DOHH2 (cell line): ENCODE measurements at regions not wholly inside any gene's neighbourhood (a gene's known extent, or its start where the extent isn't known, plus 50 kb on each side); places are given as distances from the start of the nearest gene placed in this dataset.
A peak's percentile ranks its signal among the peaks of the same experiment; 100 is the strongest.

Source experiments
- H3F3A ChIP-seq: fragments of 200-600 bp; sonication (generic), shearing (Covaris generic); 2 replicates; pipeline ENCODE4 v1.6.0; 2016; ENCODE audit warnings: antibody characterized with exemption, mild to moderate bottlenecking; ENCODE audit not compliant: control insufficient read depth, insufficient read depth
- H3K27ac ChIP-seq: fragments of 200-600 bp; sonication (generic); 2 replicates; pipeline ENCODE4 v1.5.1; 2014; ENCODE audit warnings: low read depth, mild to moderate bottlenecking, low read length, moderate library complexity
- H3K27me3 ChIP-seq: fragments of 200-600 bp; sonication (generic); 2 replicates; pipeline ENCODE4 v1.6.1; 2014; ENCODE audit warnings: mild to moderate bottlenecking, low read length, mixed read lengths; ENCODE audit not compliant: control insufficient read depth
- H3K36me3 ChIP-seq: fragments of 200-600 bp; sonication (generic); 2 replicates; pipeline ENCODE4 v1.6.1; 2014; ENCODE audit warnings: mild to moderate bottlenecking, low read length, moderate library complexity, mixed read lengths; ENCODE audit not compliant: control insufficient read depth
- H3K4me1 ChIP-seq: fragments of 200-600 bp; sonication (generic); 2 replicates; pipeline ENCODE4 v1.6.1; 2014; ENCODE audit warnings: mild to moderate bottlenecking, low read length, mixed read lengths; ENCODE audit not compliant: control insufficient read depth
- H3K4me2 ChIP-seq: fragments of 200-600 bp; sonication (generic); 2 replicates; pipeline ENCODE4 v1.6.0; 2014; ENCODE audit warnings: mild to moderate bottlenecking, low read length, moderate library complexity
- H3K4me3 ChIP-seq: fragments of 200-600 bp; sonication (generic); 2 replicates; pipeline ENCODE4 v1.5.1; 2014; ENCODE audit warnings: mild to moderate bottlenecking, low read length, mixed read lengths
- H3K79me2 ChIP-seq: fragments of 200-600 bp; sonication (generic); 2 replicates; pipeline ENCODE4 v1.6.1; 2014; ENCODE audit warnings: mild to moderate bottlenecking, low read length, mixed read lengths; ENCODE audit not compliant: control insufficient read depth
- H3K9me2 ChIP-seq: fragments of 200-600 bp; sonication (generic); replicated peaks from 2 replicates; pipeline ENCODE4 v1.6.1; 2014; ENCODE audit warnings: mild to moderate bottlenecking, low read length, mixed read lengths; ENCODE audit not compliant: control insufficient read depth
- H3K9me3 ChIP-seq: fragments of 200-600 bp; sonication (generic); 2 replicates; pipeline ENCODE4 v1.6.1; 2014; ENCODE audit warnings: antibody characterized with exemption, low read length, mixed read lengths; ENCODE audit not compliant: control insufficient read depth, insufficient read depth
- H4K20me1 ChIP-seq: fragments of 200-600 bp; sonication (generic); 2 replicates; pipeline ENCODE4 v1.6.0; 2014; ENCODE audit warnings: low read depth, mild to moderate bottlenecking, antibody characterized with exemption, low read length, moderate library complexity; ENCODE audit not compliant: control insufficient read depth, insufficient read depth
- EZH2phosphoT487 ChIP-seq: fragments of 200-600 bp; sonication (generic); IDR thresholded peaks from 2 replicates; pipeline ENCODE4 v1.6.1; 2017; ENCODE audit warnings: borderline replicate concordance, mild to moderate bottlenecking, antibody characterized with exemption, low read length, moderate library complexity, mixed read lengths
- TF ChIP-seq, protein P1 (sequence below): fragments of 200-600 bp; sonication (generic); IDR thresholded peaks from one replicate; pipeline ENCODE4 v1.5.1; 2014; ENCODE audit warnings: antibody characterized with exemption, mild to moderate bottlenecking, low read depth, low read length; ENCODE audit not compliant: poor library complexity, severe bottlenecking

GRCh38 chr11:95717314-95717713 lies 72.3 kb downstream of the FAM76B start:
- H3K4me3 ChIP-seq: peak overlapping the region; percentile 29
- H3K9me2 ChIP-seq: no peaks in the 10 kb centered on the region
- no peaks in the 10 kb centered on the region for H3K79me2 ChIP-seq
- H3K36me3 ChIP-seq: peaks cover 19% of the 10 kb centered on the region
- H3K9me3 ChIP-seq: no peaks in the 10 kb centered on the region
- TF ChIP-seq, protein P1, sequence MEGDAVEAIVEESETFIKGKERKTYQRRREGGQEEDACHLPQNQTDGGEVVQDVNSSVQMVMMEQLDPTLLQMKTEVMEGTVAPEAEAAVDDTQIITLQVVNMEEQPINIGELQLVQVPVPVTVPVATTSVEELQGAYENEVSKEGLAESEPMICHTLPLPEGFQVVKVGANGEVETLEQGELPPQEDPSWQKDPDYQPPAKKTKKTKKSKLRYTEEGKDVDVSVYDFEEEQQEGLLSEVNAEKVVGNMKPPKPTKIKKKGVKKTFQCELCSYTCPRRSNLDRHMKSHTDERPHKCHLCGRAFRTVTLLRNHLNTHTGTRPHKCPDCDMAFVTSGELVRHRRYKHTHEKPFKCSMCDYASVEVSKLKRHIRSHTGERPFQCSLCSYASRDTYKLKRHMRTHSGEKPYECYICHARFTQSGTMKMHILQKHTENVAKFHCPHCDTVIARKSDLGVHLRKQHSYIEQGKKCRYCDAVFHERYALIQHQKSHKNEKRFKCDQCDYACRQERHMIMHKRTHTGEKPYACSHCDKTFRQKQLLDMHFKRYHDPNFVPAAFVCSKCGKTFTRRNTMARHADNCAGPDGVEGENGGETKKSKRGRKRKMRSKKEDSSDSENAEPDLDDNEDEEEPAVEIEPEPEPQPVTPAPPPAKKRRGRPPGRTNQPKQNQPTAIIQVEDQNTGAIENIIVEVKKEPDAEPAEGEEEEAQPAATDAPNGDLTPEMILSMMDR: no peak
- no peak for TF ChIP-seq EZH2phosphoT487
- no peaks in the 10 kb centered on the region for H3K27me3 ChIP-seq
- peaks cover 88% of the 10 kb centered on the region for H3K4me1 ChIP-seq
- H4K20me1 ChIP-seq: no peaks in the 10 kb centered on the region
- peaks cover 39% of the 10 kb centered on the region for H3F3A ChIP-seq
- H3K4me2 ChIP-seq: peak overlapping the region; percentile 41
- peak overlapping the region; percentile 94 for H3K27ac ChIP-seq

- peak overlapping the region; percentile 36 for H3K4me3 ChIP-seq
- peaks cover 39% of the 10 kb centered on the region for H3F3A ChIP-seq
- peak overlapping the region; percentile 72 for H3K4me2 ChIP-seq
- H3K79me2 ChIP-seq: no peaks in the 10 kb centered on the region
- no peaks in the 10 kb centered on the region for H4K20me1 ChIP-seq
- H3K9me2 ChIP-seq: no peaks in the 10 kb centered on the region
- peaks cover 19% of the 10 kb centered on the region for H3K36me3 ChIP-seq
- TF ChIP-seq, protein P1: no peak
- no peak for TF ChIP-seq EZH2phosphoT487
- H3K4me1 ChIP-seq: peaks cover 98% of the 10 kb centered on the region
- peak overlapping the region; percentile 94 for H3K27ac ChIP-seq
- H3K27me3 ChIP-seq: no peaks in the 10 kb centered on the region
- no peaks in the 10 kb centered on the region for H3K9me3 ChIP-seq
Observed at GRCh38 chr11:95716266-95716665, 73.3 kb downstream of the FAM76B start.

GRCh38 chr11:95715777-95716241 lies 73.8 kb downstream of the FAM76B start:
- Histone ChIP-seq H3K4me3 (peak overlapping the region; percentile 61), H3K9me3 (no peaks in the 10 kb centered on the region), H3K4me1 (peaks cover 99% of the 10 kb centered on the region), H3F3A (peaks cover 39% of the 10 kb centered on the region), H3K36me3 (peaks cover 19% of the 10 kb centered on the region), H4K20me1 (no peaks in the 10 kb centered on the region), H3K9me2 (no peaks in the 10 kb centered on the region), H3K4me2 (peak overlapping the region; percentile 72), H3K79me2 (no peaks in the 10 kb centered on the region), H3K27ac (peak overlapping the region; percentile 94), H3K27me3 (no peaks in the 10 kb centered on the region)
- TF ChIP-seq, protein P1: no peak
- no peak for TF ChIP-seq EZH2phosphoT487
